NOMO-1 treated with DMSO at 0.1 percent for 48 hours (cell line): ENCODE measurements at regions not wholly inside any gene's neighbourhood (a gene's known extent, or its start where the extent isn't known, plus 50 kb on each side); places are given as distances from the start of the nearest gene placed in this dataset.
"Not testable (repeated sequence)": the region's sequence is repeated elsewhere in the genome, so short reads cannot be mapped to it uniquely, and the experiment has no call there.

Experiments used
- DNase-seq: peaks from one replicate; lab custom pipeline; 2025; ENCODE audit not compliant: unreplicated experiment; lab: John Stamatoyannopoulos, UW

GRCh38 chr1:166603296-166603695 is 236.0 kb upstream of the POGK start:
- no peak for DNase-seq

GRCh38 chr1:166605137-166605536 is 234.1 kb upstream of the POGK start:
- no peak for DNase-seq

GRCh38 chr1:166612886-166613285 is 226.4 kb upstream of the POGK start:
- no peak for DNase-seq

GRCh38 chr1:166616206-166616605 is 223.1 kb upstream of the POGK start:
- DNase-seq, result no peak

- DNase-seq, result no peak
Observed at GRCh38 chr1:166626711-166627110, 212.6 kb upstream of the POGK start.

GRCh38 chr1:166627558-166627957 is 211.7 kb upstream of the POGK start:
- no peak for DNase-seq

- DNase-seq, result no peak
Observed at GRCh38 chr1:166628259-166628658, 211.0 kb upstream of the POGK start.

GRCh38 chr1:166629946-166630345 is 209.3 kb upstream of the POGK start:
- no peak for DNase-seq

GRCh38 chr1:166630369-166630768 is 208.9 kb upstream of the POGK start:
- no peak for DNase-seq

- no peak for DNase-seq
Observed at GRCh38 chr1:166638137-166638536, 201.1 kb upstream of the POGK start.

GRCh38 chr1:166657228-166657627 is 182.0 kb upstream of the POGK start:
- DNase-seq, result not testable (repeated sequence)

GRCh38 chr1:166666790-166667189 is 172.5 kb upstream of the POGK start:
- not testable (repeated sequence) for DNase-seq

GRCh38 chr1:166667600-166667999 is 171.7 kb upstream of the POGK start:
- not testable (repeated sequence) for DNase-seq

GRCh38 chr1:166671627-166672026 is 167.6 kb upstream of the POGK start:
- no peak for DNase-seq

GRCh38 chr1:166673722-166674121 is 165.6 kb upstream of the POGK start:
- DNase-seq, result peak; percentile 34

- no peak for DNase-seq
Observed at GRCh38 chr1:166675213-166675612, 164.1 kb upstream of the POGK start.

GRCh38 chr1:166676981-166677380 is 162.3 kb upstream of the POGK start:
- DNase-seq, result no peak

GRCh38 chr1:166679369-166679768 is 159.9 kb upstream of the POGK start:
- DNase-seq, result no peak

- DNase-seq, result no peak
Observed at GRCh38 chr1:166682588-166682987, 156.7 kb upstream of the POGK start.

GRCh38 chr1:166684669-166685068 is 154.6 kb upstream of the POGK start:
- DNase-seq, result not testable (repeated sequence)

GRCh38 chr1:166685200-166685599 is 154.1 kb upstream of the POGK start:
- no peak for DNase-seq

- DNase-seq, result not testable (repeated sequence)
Observed at GRCh38 chr1:166685891-166686290, 153.4 kb upstream of the POGK start.

GRCh38 chr1:166690596-166690995 is 148.7 kb upstream of the POGK start:
- not testable (repeated sequence) for DNase-seq

GRCh38 chr1:166691476-166691875 is 147.8 kb upstream of the POGK start:
- DNase-seq, result no peak
